GM19240 (cell line): ENCODE measurements at regions not wholly inside any gene's neighbourhood (a gene's known extent, or its start where the extent isn't known, plus 50 kb on each side); places are given as distances from the start of the nearest gene placed in this dataset.

ENCODE experiments used
- DNase-seq: peaks from one replicate; pipeline ENCODE4 v3.0.0; 2011; ENCODE audit warnings: low spot score; ENCODE audit not compliant: insufficient read length

DNA sequence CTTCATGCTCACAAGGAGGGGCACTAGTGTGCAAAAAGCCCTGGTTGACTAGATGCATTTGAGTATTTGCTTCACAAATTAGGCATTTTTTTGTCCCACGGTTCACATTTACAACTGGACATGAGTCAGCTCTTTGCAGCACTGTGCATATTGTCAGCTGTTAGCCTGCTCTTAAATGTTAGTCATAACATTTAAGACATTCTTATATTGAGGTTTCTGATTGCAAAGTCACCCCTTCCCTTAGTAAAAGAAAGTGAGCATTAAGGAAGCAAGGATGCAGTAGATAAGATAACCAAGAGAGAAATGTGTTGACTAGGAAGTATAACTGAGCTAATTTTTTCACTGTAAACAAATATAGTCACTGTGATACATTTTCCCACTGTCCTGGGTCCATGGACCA is 132.6 kb upstream of the CTTNBP2NL start:
- DNase-seq, result no peak

DNA sequence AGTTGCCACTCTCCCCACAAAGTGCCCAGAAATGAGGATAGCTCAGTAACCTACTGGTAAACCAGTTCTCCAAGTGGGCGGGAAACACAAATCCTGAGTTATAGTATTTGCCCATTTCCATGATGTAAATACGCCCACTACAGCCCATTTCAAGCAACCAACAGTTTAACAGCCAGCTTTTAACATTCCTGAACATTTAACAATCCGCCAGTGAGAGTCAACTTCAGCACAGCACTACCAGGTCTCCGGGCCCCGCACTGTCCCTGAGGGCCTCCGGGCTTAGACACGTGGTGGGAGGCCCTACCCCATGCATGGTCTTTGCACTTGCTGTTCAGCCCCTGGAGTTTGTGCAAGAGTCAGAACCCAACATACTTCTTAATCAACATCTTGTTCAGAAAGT is 132.0 kb upstream of the CTTNBP2NL start:
- DNase-seq, result no peak

DNA sequence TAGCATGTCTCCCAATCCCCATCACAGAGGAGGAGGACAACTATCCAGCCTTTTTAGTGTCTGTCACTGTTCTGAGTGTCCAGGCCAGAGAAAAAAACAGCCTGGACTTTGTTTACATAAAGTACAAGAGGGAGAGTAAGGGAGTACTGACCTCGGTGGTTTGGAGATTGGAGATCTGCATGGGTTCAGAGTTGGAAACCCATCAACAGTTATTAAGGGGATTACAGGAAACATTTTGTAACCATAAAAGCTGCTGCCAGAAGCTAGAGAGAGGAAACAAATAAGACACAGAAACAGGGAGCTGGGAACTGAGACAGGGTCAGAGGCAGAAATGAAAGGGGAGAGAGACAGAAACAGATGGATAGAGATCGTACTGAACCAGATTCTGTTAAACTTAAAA is 131.5 kb upstream of the CTTNBP2NL start:
- no peak for DNase-seq

DNA sequence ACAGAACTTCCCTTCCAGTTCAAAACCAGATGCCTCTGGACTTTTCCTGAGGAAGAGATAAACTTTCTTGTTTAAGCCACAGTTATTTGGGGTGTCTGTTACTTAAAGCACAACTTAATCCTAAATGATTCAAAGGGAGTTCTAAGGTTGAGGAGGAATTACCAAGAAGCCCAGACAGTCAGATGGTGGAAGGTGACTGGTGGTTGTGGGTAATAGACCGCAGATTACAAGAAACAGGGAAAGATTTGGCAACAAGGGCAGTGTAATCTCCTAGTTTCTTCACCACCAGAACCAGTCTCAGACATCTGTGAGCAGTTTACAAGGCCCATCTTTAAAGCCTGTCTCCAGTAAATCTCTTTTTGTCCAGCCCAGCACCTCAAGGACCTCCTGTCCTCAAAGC is 130.1 kb upstream of the CTTNBP2NL start:
- no peak for DNase-seq

DNA sequence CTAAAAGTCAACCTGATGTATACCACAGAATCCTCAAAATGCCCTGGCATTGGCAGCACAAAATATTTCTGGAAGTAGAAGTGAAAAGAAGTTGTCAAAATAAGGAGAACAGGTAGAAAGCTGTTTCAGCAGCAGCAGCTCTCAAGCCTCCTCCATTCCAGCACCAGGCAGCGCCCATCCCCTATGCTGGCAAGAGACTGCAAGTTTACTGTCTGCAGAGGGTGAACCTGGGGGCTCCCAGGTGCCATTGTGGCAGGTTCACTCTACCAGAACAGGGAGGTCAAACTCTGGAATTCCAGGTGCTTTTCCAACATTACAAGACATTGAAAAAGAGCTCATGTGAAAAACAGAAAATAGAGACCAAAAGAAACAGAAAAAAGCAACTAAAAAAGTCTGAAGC is 128.8 kb upstream of the CTTNBP2NL start:
- DNase-seq, result no peak

DNA sequence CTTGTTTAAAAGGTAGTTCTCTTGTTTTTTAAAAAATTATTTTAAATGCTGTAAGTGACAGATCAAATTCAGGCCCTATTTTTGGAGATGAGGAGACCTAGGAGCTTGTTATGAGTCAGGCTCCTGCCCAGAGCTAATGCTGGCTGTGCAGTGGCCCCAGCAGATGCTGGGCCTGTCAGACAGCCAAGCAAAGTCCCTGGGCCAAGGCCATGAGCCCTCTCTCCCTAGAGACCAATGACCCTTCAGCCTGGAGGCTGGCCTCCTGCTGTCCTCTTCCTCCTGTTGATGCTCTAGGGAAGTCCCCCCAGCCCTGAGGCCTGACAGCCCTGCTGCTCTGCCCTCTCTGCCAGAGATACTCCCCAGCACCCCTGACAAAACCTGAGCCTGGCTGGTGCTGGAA is 128.1 kb upstream of the CTTNBP2NL start:
- DNase-seq, result no peak

DNA sequence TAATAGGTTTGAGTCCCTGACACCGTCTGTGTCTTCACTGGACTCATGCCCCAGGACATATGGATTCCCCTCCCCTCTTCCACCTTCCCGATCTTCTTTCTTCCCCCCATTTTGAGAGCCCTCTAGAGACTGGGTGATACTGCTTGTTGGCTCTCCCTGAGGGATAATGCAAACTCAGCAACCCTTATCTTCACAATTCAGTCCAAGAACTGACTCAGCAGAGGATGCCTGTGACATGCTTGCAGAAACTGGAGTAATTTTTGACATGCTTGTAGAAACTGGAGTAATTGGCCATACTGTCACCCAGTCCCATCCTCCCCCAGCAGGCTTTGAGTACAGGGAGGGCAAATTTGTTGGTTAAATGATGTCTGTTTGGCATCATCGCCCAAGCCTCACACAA is 127.6 kb upstream of the CTTNBP2NL start:
- no peak for DNase-seq

DNA sequence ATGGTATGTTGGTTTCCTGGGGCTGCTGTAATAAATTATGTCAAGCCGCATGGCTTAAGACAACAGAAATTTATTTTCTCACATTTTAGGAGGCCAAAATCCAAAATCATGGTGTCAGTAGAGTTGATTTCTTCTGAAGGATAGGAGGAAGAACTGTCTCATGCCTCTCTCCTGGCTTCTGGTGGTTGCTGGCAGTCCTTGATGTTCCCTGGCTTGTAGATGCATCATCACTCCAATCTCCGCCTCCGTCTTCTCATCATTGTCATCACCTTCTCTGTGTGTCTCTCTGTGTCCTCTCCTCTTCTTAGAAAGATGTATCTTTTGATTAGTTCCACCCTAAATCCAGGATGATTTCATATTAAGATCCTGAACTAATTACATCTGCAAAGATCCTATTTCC is 124.7 kb upstream of the CTTNBP2NL start:
- no peak for DNase-seq

DNA sequence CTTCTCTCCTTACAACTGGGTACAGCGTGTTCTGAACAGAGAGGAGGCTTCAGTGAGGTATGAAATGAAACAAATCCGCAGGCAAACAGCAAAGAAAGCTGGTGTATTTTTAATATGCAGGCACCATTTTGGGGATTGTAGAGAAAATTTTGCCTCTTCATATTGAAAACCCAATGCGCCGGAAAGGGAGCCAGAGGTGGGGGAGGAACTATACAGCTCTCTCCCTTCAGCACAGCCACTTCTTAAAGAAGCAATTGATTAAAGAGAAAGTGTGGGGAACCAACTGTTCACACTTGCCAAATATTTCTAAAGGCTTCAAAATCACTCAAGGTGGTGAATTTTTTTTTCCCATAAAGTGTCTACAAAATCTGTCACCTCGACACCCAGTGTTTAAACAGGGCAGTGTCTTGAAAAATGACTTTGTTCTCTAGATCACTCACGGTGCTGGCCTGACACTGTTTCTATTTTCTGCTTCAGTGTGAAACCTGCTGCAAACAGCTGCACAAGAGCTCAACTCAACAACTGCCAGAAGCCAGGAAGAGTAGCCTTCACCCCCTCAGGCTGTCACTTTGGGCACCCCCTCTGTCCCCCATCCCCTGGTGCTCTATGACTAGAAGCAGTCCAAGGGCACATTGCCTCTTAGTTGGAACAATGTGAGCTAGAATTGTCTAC is 123.8 kb upstream of the CTTNBP2NL start:
- DNase-seq, result no peak

DNA sequence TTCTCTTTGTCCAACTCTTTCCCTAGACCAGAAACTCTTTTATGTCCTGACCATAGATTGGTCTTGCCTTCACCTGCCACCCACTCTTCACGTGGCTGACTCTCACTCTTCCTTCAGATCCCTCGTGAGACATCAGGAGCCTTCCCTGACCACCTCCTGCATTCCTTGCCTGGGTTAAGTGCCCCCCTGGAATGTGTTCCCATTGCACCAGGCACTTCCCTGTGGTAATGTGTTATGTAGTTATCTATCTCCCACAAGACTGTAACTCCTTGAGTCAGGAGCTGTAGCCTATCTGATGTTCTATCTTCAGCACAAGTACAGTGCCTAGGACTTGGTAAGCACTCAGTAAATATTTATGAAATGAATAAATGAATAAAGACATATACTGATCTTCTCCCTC is 111.2 kb upstream of the CTTNBP2NL start:
- no peak for DNase-seq

DNA sequence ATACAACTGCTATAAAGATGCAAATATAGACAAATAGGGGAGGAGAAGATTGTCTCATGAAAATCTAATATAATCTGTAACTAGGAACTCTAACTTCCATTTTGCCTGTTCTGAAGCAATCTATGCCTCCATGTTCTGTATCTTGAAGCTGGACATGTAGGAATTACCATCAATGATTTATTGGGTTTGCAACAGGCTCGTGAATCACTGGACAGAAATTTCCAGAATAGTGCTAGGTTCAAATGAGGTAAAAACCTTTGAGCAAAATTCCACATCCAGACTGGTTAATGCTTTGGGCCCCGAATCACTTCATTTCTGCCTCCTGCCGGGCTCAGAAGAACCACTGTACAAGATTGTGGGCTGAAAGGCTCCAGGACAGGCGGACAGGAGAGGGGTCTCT is 110.7 kb upstream of the CTTNBP2NL start:
- no peak for DNase-seq

DNA sequence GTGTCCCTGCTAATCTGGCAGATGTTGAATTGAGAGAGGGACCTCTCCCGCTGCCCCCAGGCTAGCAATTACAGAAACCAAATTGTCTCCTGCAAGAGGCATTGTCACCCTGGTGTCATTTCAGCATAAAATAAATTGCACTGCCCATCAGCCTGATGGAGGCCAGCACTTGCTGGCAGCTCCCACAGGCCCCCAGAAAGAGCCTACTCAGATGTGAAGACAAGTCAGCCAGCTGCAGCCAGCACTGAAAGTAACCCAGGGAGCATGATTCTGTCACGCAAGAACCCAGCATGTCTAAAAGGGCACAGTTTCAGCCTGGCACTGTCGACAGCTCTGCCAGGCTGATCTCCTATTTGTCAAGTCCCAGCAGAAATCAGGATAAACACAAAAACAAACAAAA is 110.3 kb upstream of the CTTNBP2NL start:
- DNase-seq, result no peak

DNA sequence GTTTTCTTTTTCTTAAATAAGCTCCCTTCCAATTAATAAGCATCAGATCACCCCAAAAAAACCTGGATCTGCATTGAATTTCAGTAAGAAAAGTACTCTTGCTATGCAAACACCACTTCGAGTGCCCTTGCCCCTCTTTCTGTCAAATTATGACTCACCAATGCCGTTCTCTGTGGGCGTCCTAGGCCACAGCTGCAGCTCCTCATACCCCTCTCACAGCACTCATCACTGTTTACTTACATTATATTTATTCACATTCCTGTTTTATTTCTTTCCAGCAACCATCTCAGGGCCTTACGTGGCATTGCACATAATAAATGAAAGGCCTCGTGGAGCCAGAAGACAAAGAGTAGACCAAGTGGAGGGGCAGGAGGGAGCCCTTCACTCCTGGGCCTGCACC is 99.1 kb upstream of the CTTNBP2NL start:
- no peak for DNase-seq

DNA sequence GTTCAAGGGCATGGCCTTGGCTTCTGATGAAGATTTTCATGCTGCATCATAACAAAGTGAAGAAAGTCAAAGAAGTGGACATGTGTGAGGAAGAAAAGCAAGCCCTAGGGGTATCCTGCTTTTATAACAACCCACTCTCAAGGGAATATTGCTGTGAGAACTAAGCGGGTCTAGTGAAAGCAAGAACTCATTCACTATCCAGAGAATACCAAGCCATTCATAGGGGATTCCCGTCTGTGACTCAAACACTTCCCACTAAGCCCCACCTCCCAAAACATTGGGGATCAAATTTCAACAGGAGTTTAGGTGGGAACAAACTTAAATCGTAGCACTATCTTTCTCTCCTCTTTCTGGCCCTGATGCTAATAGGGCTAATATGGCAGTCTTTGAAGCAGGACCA is 98.5 kb upstream of the CTTNBP2NL start:
- DNase-seq, result no peak

DNA sequence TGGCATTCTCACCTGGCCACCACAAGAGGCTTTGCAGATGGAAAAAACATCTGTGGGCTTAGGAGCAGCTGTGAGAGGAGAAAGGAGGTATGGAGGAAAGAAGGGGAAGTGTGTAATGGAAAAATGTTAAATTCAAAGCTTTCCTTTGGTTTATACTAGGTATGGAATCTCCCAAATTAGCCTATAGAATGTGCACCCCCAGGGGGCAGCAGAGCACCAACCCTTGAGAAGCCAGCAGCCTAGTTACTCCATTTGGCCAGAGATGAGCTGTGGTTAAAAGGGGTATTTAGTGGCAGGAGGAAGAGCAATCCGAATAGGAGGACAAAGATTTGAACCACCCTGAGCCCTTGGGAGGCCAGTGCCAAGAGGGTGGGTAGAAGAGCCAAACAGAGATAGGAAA is 97.5 kb upstream of the CTTNBP2NL start:
- DNase-seq, result peak; percentile 37

DNA sequence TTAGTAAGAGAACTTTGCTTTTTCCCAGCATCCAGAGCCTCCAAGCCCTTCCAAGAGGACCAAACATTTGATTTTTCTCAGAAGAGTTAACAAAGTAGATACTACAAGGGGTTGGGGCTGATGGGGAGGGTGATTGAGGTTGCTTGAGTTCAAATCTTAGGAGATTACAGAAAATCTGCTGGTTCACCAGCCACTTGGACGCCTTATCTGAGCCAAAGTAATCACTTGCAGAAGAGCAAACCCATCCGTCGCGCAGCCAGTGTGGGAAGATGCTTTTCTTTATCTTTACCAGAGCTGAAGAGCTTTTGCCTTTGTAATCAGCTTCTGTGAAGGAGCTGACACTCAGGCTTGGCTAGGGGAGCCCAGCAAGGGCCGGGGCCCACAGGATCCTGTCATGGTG is 91.9 kb upstream of the CTTNBP2NL start:
- DNase-seq, result no peak

DNA sequence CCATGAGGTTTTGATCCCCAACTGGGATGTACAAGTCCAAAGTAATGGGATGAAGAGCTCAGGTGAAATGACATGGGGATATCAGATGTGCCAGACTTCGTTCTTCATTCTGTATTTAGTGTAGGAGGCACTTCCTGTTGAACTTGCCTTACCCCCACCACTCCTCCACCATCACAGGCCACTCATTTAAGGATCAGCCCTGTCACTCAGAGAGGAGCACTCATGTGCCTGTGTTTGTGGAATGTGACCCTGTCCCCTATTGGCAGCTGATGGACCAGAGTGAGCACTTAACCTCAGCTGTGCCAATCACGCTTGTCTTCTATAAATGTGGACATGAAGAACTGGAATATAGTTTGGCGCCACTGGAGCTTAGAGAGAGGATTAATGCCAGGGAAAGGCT is 91.4 kb upstream of the CTTNBP2NL start:
- no peak for DNase-seq

DNA sequence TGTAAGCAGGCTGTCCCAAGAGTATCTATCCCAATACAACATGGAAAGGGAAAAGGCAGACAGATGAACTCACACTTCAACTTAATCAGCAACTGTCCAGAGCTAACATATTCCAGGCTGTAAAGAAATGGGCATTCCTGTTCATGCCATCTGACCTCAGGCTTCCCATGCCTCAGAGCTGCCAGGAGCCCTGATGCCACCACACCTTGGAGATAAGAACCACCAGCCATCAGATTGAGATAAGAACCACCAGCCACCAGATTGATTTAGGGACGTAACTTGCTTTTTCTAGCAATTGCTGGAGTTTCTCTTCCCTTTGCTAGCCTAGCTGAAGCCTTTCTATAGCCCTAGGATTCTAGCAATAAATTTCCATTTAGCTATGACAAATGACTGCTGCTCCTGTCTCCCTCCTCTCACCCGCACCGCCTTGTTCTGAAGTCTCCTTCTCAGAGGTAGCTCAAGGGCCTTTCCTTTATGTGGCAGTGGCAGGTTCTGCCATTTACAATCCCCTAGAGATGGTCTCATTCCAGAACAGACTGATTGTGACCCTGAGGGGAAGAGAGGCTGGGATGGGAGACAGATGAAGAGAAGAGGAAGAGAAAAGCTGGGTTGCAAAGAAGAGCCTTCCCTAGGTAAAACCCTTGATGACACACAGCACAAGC is 88.0 kb upstream of the CTTNBP2NL start:
- DNase-seq, result no peak

DNA sequence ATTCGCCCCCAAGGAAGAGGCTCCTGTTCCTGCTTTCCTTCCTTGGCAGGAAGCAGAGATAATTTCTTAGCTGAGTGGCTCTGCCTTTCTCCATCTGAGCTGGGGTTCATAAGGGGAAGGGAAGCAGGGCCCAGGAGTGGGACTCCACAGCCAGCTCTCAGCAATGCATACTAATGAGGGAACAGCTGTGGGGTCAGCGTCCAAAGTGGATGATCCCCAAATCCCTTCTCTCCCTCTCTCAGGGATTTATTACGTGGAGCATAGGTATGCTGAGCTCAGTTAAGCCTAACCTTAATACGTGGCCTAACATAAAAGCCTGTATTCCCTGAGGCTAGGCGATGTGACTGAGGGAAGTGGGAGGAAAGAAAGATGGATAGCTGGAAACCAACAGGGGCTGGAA is 87.3 kb upstream of the CTTNBP2NL start:
- DNase-seq, result no peak

DNA sequence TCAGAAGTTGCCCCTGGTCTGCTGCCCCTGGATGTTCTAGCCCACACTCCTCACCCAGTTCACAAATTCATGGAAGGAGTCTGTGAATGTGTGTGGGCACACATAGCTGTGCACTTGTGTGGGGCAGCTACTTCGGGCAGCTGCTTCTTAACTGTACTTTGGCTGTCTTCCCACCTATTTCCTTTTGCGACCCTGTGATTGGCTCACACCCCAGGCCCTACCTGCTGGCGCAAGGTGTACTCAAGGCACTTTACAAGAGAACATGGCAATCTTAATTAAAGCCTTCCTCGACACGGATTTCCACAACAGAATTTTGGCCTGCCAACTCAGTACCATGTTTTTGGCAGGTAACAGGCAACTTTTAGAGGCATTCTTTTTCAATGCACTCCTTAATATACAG is 86.5 kb upstream of the CTTNBP2NL start:
- no peak for DNase-seq

DNA sequence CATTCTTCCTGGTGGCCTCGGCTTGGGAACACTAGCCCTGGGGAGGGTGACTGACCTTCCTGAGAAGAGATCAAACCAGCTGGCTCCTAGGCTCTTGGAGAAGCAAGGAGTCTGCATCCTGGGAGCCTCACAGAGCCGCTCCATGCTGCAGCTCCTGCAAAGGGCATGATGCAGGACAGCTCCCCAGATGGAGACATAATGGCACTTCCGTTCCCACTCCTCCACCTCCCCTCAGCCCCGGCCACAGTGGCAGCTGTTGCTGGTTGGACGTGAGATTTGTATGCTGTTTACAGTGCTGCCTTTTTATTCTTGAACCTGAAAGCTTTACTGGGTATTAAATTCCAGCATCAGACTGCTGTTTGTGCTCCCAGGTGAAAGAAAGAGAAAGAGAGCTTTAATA is 83.7 kb upstream of the CTTNBP2NL start:
- DNase-seq, result no peak

DNA sequence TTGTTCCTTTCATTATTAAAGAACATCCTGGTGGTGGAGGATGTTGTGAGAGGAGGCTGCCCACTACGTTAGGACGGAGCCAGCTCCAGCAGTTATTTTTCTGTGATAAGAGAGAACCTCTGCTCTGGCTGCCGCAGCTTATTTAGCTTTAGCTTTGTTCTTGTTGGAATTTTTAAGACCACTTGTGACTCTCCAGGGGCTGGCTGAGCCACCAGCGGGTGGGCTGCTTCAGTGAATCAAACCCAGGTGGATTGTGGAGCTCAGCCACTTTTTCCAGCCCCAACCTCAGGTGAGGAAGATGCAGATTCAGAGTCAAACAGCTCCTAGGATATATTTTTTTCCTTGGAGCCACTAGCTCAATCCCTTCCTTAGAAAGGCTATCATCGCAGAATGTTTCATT is 83.1 kb upstream of the CTTNBP2NL start:
- no peak for DNase-seq

DNA sequence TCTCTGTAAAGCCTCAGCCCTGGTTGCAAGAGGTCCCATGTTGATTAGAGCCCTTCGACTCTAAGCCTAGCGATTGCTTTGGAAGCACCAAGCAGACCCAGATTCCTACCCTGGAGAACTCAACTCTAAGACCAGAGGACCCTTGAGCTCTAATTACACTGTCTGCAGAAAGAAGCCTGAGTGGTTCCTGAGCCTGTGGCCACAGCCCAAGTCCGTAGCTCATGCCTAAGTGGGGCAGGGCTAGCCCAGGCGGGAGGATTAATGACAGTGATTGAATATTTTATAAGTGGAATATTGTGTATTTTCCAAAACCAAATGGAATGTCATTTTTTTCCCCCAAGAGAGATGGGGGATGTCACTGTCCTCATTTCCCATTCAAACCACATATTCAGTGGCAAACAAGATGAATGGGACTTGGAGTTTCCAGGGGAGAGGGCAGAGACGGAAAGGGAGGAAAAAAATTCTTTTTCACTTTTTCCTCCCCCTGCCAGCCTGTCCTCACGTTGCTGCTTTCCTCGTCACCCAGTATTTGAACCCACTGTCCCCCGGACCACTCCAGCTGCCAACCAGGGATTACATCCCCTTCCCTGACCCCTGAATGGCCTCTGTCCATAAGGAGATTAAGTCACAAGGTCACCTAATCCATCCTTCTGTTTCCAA is 79.6 kb upstream of the CTTNBP2NL start:
- no peak for DNase-seq
